Activated CD8-positive, alpha-beta memory T cell treated with anti-CD3 and anti-CD28 coated beads, Interleukin-2, amount 50 U/mL, for 1 hour (primary cell): ENCODE measurements at regions not wholly inside any gene's neighbourhood (a gene's known extent, or its start where the extent isn't known, plus 50 kb on each side); places are given as distances from the start of the nearest gene placed in this dataset.
"Not testable (repeated sequence)": the region's sequence is repeated elsewhere in the genome, so short reads cannot be mapped to it uniquely, and the experiment has no call there.

Experiments used
- DNase-seq: peaks from one replicate; pipeline ENCODE4 v3.0.0-alpha.2; 2020; ENCODE audit errors: extremely low read depth

DNA sequence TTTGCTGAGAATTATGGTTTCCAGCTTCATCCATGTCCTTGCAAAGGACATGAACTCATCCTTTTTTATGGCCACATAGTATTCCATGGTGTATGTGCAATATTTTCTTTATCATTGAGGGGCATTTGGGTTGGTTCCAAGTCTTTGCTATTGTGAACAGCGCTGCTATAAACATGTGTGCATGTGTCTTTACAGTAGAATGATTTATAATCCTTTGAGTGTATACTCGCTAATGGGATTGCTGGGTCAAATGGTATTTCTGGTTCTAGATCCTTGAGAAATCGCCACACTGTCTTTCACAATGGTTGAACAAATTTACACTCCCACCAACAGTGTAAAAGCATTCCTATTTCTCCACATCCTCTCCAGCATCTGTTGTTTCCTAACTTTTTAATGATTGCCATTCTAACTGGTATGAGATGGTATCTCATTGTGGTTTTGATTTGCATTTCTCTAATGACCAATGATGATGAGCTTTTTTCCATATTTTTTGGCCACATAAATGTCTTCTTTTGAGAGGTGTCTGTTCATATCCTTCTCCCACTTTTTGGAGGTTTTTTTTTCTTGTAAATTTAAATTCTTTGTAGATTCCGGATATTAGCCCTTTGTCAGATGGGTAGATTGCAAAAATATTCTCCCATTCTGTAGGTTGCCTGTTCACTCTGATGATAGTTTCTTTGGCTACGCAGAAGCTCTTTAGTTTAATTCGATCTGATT, 180.1 kb downstream of the PLPPR4 start:
- not testable (repeated sequence) for DNase-seq

DNA sequence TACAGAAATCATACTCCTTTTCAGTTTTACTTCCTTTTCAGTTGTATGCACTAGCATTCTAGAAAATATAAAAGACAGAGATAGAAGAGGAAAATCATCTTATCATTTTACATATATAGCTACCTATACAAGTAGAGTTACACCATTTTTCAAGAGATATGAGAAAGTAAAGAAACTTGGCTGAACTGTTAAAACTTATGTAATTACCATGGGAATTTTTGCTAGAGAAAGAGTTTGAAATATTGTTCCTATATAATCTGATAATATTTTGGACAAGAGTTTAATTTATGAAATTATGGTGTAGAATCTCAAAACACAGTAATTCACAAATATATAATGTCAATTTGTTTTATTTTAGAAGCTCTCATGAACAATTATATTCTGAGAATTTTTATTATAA, 180.8 kb downstream of the PLPPR4 start:
- no peak for DNase-seq

DNA sequence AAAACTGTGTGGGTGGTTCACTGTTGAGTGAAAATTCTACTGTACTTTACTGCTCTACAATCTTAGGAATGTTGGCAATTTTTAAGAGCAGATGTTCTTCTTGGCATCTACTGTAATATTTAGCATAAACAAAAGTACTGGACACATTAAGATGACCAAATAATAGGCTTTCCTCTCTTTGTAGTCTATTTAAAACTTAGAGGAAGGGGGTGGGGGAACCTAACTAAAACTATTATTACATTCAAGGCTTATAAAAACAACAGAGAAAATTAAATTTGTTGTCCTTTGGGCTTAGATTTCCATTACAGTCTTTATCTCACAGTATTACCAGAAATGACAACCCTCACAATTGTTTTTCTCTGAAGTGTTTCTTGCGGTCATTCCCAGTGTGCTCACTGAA, 181.2 kb downstream of the PLPPR4 start:
- no peak for DNase-seq

DNA sequence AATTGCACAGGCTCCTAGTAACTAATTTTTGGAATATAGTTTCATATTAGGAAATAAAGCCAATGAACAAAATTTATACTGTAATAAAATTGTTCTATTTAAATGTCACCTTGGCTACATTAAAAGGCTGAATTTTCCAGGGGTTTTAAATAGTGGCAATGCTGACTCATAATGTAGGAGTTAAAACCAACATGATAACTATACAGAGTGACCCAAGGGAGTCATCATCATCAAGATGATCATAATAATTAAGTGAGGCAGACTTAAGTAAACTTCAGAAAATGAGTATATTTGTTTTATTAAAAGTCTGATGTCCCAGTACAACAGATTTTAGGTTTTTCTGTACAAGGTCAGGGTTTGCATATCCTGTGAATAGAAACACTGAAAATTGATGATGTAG, 183.4 kb downstream of the PLPPR4 start:
- no peak for DNase-seq

DNA sequence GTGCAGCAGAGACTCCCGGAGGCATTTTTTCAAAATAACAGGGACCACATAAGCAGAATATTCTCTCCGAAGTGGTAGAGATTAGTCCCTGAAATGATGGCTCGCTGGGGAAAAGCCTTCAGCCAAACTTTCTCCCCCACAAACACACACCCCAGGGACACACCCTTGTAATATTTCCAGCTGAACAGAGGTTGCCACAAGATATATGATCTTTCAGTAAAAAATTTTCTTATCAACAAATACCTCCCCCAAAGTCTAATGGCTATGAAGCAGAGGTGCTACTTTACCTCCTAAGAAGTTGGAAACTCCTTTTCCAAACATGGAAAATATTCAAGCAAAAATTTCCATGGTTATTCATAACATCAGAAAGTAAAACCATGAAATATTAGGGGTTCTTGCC, 190.2 kb upstream of the PALMD start:
- DNase-seq = no peak

DNA sequence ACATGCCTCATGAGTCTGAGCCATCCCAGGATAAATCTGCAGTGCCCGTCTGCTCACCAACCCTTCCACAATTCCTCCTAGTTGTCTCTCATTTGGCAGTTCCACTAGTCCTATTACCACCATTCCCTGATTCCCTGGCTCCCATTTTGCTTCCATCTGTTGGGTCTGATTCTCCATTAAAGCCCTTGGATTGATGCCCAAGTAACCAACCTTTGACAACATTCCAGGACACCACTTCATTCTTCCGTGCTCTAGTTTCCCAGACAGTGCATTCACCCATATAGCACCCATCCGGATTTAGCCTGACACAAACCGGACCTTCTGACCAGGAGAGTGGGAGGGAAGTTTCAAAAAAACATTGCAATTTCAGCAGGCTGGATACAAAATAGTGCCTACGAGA, 189.4 kb upstream of the PALMD start:
- DNase-seq = no peak

DNA sequence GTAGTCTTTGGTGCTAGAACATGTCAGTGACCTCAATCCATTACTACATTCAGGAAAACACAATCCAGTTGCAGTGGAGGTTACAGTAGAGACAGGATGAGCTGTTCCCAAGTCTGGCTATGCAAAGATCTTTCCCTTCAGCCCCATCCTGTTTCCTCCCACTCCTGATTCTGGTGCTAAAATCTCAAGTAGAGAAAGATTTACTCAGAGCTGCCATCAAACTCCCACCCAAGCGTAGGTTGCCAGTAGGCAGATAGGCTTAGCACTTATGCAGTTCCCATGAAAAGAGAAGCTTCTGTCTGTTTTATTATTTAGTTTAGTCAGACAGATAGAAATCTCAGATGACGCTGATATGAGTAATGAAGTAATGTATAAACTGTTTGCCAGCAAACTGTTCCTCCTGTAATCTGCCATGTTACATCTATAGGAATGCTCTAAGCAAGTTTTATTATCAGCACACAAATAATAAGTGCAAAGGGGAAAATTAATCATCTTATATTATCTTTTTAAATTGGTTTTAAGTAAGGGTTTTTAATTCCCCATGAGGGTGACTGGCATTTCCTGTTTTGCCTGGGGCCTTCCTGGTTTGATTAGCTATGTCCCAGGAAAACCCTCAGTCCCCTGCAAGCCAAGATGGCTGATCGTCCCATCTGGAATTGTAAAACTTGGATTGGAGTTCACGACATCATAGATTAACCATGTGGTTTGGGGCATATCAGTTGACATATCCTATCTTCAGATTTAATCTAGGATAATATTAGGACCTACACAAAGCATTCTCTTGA, 188.3 kb upstream of the PALMD start:
- no peak for DNase-seq

DNA sequence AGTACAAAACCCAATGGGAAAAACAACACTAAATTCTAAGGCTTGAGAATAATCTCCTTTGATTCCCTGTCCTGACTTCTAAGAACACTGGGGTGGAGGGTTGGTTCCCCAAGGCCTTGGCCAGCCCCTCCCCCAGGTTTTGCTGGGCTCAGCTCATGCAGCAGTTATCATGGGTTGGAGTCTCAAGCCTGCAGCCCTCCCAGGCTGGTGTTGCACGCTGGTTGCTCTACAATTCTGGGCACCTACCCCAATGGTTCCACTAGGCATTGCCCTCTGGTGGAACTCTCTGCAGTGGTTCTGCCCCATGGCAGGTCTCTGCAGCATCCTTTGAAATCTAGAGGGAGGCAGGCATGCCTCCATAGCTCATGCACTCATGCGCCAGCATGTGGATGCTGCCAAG, 184.4 kb upstream of the PALMD start:
- no peak for DNase-seq

DNA sequence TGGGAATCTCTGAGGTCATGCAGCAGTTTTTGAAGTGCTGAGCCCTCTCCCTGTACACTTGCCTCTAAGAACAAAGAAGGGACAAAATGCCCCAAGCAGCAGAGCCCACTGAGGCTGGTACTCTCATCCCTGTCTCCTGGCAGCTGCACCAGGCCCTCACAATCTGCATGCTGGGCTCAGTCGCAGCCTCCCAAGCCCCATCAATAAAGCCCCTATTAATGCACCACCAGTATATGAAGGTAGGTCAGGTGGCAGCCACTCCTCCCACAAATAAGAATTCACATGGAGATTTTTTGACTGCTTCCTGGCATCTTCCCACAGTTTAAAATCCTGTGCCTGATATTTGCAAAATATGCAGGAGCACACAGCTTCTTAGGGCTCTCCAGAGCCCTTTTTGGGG, 181.2 kb upstream of the PALMD start:
- DNase-seq = no peak

DNA sequence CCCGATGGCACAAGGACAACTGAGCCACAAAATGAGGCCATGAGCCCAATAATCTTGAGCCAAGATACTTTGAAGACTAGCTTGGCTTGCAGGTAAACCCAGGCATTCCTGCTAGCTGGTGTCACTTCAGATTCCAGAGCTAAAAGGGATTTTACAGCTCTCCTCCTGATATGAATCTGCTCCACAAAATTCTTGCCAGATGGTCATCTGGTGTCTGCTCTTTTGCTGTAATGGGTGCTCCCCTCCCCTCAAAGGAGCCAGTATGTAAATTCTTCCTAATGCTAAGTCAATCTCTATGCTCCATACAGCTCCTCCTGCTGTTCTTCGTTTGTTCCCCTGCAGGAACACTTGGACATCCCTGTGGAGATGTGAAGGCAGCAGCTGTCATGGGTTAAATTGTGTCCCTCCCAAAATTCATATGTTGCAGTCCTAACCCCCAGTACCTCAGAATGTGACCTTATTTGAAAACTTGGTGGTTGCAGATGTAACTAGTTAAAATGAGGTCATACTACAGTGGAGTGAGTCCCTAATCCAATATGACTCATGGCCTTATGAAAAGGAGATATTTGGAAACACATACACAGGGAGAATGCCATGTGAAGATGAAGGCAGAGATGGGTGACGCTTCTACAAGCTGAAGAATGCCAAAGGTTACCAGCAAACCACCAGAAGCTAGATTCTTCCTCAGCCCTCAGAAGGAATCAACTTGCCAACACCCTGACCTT, 180.6 kb upstream of the PALMD start:
- no peak for DNase-seq

DNA sequence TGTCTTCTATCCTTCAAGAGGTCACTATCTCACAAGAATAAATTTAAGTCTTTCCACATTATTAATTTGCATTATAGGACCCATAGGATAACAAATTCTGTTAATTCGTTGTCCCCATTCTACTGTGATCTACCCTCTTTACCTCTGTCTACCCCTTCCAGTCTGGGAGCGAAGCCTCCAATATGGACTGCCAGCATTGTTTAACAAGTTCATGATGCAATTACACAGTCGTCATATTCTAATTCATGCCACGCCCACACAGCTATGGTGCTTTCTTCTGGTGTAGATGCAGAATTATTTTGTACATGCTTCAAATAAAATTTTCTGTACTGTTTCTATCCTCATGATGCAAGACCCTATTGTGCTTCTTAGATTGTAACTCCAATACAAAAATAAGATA, 178.3 kb upstream of the PALMD start:
- DNase-seq = no peak

DNA sequence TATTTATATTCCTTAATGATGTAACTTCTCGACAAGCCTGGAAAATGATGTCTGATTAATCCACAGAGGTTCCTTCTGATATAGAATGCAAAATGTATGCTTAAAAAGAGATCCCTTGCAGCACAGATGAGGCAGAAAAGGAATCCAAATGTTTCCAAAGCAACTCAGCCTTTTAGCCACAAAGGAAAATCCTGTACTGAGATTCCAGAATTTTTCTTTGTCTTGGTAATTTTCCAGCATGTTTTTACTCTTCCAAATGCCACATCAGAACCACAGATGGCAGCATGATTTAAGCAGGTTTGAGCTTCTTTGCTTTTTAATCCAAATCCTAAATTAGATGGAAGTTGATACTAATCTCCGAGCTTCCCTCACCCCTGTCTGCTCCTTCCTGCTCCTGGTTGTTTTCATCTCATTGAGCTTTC, 176.4 kb upstream of the PALMD start:
- DNase-seq = no peak

DNA sequence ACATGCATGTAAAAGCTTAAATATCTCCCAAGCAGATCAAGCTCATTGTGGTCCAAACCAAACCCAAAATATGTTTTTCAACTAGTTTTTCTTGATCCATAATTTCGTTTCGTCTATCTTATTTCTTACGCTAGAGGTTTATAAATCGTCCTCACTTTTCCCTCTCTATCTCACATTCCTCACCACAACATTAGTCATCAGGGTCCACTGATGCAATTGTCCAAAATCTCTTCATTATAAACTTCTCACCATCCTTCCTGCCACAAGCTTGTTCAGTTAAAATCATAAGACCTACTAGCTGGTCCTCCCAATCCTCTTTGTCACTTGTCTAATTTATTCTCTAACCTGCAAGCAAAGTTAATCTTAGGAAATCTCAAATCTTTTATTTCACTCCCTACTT, 173.0 kb upstream of the PALMD start:
- DNase-seq = no peak

DNA sequence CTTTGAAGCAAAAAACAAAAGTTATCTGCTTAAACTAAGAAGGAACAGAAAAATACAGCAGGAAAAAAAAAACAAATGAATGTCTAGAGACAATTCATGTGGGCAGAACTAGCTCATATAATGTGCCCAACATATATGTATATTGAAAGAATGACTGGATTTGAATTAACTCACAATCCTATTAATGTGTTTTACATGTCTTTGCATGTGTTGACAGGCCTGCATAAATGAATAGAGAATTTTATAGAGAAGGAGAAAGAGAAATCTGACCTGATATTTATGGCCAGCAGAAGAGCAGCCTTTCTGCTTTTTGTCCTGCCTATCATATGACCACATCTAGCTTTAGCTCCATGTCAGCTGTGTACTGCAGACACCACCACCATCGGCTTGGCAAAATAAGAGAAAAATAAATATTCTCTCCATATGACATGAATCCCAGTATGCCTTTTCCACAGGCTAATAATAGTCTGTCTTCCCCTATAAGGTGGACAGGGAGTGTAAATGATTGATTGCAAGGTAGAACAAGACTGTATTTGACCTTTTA, 171.5 kb upstream of the PALMD start:
- DNase-seq = no peak

DNA sequence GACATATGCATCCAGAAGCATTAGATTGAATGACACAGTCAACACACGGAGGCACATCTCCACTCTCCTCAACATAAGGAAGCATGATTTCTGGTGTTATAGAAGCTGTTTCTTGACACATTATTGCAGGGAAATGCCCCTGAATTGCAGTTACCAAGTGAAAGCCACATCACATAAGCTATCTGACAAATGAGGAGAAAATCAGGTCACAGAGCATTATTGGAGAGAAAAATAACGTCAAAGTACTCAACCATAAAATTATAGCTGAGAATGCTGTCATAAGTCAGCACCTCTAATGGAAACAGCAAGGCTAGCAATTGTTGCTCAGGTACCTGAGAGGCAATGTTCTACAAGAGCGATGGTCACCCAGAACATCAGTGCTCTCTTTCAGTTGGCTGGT, 169.9 kb upstream of the PALMD start:
- no peak for DNase-seq

DNA sequence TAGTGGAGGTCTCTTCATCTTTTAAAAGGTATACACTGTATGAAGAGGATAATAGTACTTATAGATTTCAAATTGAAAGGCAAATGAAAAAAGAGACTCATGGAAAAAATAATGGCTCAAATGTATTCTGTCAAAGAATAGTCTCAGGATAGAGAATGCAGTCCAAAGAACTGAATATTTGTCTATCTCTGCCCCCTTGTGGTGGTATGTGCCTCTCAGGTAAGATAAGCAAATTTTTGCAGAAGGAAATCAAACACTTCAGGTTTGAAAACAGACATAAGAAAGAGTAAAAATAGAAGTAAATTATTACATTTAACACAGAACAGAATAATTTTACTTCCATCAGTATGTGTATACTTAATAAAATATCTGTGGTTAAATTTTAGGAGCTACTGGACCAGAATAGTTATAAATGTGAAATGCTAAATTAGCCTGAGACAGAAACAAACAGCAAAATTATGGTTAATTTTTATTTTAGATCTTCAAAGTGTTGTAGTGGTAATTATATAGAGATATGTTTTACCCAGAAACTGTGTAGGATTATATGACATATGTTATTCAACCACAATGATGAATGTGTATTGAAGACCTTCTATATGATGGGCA, 164.4 kb upstream of the PALMD start:
- DNase-seq = peak; percentile 1

DNA sequence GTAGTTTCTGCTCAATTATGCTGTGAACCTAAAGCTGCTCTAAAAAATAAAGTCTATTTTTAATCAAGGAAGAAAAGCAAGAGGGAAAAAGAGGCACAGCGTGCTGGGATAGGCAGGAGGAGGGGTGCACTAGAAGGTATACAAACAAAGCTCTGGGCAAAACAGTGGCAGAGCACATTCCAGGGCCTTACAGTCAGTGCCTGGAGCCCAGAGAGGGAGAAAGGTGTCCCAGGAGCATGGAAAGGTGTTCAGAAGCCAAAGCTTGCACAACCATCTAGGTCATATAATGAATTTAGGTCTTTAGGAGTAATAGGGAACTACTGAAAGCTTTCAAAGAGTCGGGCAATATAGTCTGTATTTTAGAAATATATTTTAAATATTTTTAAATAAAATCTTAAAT, 163.6 kb upstream of the PALMD start:
- no peak for DNase-seq

DNA sequence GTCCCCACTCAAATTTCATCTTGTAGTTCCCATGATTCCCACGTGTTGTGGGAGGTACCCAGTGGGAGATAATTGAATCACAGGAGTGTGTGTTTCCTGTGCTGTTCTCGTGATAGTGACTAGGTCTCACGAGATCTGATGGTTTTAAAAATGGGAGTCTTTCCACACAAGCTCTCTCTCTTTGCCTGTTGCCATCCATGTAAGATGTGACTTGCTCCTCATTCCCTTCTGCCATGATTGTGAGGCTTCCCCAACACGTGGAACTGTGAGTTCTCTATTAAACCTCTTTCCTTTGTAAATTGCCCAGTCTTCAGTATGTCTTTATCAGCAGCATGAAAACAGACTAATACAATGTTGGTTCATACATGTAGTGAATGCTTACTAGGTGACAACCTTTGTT, 163.2 kb upstream of the PALMD start:
- DNase-seq = no peak

DNA sequence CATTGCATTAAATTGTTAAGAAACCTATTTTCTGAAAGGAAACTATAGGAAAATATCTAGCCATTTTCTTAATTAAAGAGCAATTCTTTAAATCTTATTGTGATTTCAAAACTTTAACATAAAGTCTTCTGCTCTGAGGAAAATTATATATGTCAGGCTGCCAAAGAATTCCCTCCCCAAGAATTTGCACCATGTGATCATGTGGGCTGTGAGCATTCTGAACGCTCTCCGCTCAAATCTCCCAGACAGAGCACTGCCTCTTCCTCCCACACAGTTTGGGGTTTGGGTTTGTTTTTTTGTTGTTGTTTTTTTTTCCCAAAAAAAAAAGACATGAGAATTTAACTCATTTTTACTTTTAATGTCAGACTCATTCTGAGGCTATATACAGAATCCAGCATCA, 155.9 kb upstream of the PALMD start:
- DNase-seq = no peak

DNA sequence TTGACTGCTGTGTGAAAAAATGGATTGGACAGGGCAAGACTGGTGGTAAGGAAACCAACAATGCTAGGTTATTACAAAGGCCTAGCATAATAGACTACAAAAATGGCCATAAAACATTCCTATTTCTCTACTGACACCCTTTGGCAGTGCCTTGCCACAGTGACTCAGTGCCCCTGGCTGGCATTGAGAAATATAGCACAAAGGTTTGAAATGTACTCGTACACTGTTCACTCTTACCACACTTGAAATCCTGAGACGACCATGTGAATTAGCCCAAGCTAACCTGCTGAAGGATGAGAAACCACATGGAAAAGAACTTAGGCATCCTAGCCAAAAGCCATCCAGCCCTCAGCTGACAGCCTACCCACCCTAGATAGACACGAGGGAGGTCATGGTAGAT, 149.8 kb upstream of the PALMD start:
- DNase-seq = no peak

DNA sequence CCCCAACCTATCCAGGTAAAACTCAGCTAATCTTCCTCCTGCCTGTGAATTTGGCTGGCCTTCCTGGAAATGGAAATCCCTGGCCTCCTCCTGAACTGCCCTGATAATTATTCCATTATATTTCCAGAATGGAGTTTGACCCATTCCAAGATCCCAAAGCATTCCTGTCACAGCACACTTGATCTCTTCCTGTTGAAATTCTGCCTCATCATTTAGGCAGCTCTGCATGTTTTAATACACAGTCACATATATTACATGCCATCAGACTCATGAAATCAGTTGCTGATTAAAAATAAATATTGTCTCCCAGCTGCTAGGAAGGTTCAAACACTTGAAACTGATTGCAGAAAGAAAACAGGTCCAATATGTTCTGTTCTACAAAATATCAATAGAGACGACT, 148.2 kb upstream of the PALMD start:
- DNase-seq = no peak

DNA sequence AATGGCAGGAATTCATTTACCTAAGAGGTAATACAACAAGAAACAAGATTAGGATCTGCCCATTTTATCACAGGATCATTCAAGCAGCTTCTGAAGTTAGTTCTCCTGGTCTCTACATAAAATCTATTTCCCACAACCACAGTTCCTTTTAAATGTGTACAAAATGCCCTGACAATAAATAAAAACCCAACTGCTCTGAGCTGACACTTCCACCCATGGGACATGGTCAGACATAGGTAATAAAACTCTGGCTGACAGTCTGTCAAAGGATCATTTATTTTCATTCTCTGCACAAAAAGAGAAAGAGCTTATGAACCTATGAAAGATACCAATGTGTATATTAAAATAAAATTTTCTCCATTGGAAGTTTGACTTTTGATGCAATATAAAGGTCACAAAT, 145.4 kb upstream of the PALMD start:
- DNase-seq = no peak
